GM10248 (cell line): ENCODE measurements at regions not wholly inside any gene's neighbourhood (a gene's known extent, or its start where the extent isn't known, plus 50 kb on each side); places are given as distances from the start of the nearest gene placed in this dataset.

Experiments
- CTCF ChIA-PET: fragments of 300-600 bp; sonication (Branson Sonifier 250); formaldehyde crosslinking; extraction: SDS; loops from one replicate; lab custom pipeline; 2021; ENCODE audit warnings: antibody characterized with exemption; lab: Yijun Ruan, JAX
- POLR2A ChIA-PET: fragments of 350-650 bp; sonication (Branson Sonifier 250); formaldehyde crosslinking; extraction: SDS; loops from one replicate; lab custom pipeline; 2020; ENCODE audit warnings: antibody characterized with exemption; lab: Yijun Ruan, JAX
- DNase-seq: peaks from one replicate; pipeline ENCODE4 v3.0.0; 2012; ENCODE audit errors: extremely low spot score
- TF ChIP-seq, protein P1 (sequence below): IDR thresholded peaks from 2 replicates; pipeline ENCODE4 v1.5.1; 2012; ENCODE audit warnings: mild to moderate bottlenecking, low read depth; ENCODE audit errors: extremely low read depth, missing control alignments, control extremely low read depth

DNA sequence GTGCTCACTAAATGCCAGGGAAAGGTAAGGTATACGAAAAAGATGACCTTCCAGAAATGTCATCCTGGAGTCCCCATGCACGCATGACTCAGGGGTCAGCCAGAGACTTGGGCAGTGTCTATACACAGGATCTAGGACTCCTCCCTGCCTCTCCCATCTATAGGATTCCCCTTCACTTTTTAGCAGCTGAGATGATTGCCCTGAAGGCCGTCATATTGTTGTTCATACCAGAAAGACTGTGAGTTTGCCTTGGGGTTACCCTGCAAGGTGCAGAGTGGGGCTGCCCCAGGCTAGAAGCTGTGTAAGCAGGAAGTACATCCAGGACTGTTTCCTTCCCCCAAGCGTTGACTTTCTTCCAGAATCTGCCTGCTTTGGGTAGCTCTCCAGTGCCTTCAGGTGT is 55.1 kb upstream of the MAMLD1 start:
- no peak for DNase-seq
- TF ChIP-seq, protein P1, sequence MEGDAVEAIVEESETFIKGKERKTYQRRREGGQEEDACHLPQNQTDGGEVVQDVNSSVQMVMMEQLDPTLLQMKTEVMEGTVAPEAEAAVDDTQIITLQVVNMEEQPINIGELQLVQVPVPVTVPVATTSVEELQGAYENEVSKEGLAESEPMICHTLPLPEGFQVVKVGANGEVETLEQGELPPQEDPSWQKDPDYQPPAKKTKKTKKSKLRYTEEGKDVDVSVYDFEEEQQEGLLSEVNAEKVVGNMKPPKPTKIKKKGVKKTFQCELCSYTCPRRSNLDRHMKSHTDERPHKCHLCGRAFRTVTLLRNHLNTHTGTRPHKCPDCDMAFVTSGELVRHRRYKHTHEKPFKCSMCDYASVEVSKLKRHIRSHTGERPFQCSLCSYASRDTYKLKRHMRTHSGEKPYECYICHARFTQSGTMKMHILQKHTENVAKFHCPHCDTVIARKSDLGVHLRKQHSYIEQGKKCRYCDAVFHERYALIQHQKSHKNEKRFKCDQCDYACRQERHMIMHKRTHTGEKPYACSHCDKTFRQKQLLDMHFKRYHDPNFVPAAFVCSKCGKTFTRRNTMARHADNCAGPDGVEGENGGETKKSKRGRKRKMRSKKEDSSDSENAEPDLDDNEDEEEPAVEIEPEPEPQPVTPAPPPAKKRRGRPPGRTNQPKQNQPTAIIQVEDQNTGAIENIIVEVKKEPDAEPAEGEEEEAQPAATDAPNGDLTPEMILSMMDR, result no peak
- POLR2A ChIA-PET, result no interaction called here
- CTCF ChIA-PET, result no interaction called here

DNA sequence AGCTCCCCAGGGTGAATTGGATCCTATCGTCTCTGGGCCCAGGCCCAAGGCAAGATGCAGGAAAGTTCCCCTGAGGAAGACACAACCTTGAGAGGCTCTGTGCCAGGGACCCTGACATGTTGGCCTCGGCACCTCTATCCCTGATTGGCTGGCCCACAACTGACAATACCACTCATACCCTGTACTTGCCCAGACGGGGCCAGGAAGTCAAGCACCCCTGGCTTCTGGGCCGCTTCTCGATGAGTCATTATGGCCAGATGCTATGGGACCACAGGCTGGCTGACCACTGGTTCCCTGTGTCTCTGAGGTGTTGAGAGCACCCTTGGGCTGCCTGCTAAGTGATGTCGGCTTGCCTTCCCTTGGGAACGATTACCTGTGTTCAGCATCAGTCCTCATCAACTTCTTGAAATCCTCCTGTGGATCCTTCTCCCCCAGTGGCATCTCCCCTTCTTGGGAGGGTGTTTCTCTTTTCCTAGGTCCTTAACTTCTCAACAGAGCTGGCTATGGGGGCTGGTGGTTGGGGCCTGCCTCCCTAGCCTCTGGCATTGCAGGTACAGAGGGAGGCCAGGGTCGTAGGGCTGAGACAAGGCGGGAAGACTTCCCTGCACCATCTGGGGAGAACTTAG is 54.5 kb upstream of the MAMLD1 start:
- no peak for DNase-seq
- ChIA-PET POLR2A (no interaction called here), CTCF (no interaction called here)
- TF ChIP-seq, protein P1, result no peak

DNA sequence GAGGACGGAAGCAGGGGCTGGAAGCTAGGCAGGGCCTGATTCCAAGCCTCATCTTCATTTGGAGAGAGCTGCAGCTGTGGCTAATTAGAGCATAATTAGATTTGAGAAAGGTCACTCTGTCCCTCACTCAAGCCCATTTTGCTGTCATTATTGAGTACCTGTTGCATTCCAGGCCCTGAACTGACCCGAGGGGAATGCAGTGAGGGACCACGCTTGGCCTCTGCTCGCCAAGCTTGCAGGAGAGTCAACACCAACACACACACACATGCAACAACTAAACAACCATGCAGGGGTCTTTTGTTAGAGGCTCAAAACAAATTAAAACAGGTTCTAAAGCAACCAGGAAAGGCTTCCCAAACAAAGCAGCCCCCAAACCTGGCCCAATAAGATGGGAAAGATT is 52.7 kb upstream of the MAMLD1 start:
- no peak for DNase-seq
- ChIA-PET CTCF (no interaction called here), POLR2A (no interaction called here)
- TF ChIP-seq, protein P1, result no peak

DNA sequence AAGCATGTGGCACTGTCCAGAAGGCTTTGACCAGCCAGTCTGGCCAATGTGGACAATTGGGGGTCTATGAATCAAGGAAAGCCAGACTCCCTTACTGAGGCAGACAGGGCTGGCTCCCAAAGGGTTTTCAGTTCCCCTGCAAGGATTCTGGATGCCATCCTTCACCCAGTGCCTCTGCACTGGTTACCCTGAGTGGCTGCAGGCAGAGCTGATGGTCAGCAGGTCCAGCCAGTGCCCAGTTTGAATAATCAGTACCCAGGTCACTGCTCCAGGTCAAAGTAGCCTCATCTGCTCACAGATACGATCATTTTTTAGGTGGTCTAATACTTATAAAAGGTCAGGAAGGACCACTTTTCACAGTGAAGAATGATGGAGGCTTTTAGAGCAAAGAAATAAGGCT is 52.2 kb upstream of the MAMLD1 start:
- no peak for DNase-seq
- POLR2A ChIA-PET, result no interaction called here
- CTCF ChIA-PET, result no interaction called here
- TF ChIP-seq, protein P1, result no peak

DNA sequence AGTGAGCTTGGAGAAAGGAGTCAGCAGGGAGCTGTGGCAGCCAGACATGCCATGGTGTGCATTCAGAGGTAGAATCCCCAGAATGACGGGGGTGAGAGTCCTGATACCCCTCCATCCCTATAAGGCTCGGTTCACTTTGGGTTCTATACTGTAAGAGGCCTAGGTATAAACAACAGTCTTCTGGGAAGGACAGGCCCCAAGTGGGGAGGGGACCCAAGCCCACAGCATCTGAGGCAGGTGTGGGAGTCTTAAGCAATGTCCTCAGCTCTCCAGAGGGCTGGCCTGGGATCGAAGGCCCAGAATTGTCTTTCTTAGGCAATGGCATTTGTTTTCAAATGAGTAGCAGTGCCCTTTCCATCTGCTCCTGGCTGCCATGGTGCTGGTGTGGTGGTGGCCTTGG is 50.2 kb upstream of the MAMLD1 start:
- no peak for DNase-seq
- ChIA-PET POLR2A (no interaction called here), CTCF (no interaction called here)
- TF ChIP-seq, protein P1, result no peak
